Right renal cortex interstitium (tissue), 3 donors: ENCODE measurements at regions not wholly inside any gene's neighbourhood (a gene's known extent, or its start where the extent isn't known, plus 50 kb on each side); places are given as distances from the start of the nearest gene placed in this dataset.
A peak's percentile ranks its signal among the peaks of the same experiment; 100 is the strongest.

Experiments
- DNase-seq, 3 donors: peaks; one replicate each; pipeline ENCODE4 v3.0.0-alpha.2; 2013; ENCODE audit warnings: low read depth in 3 of 3, low spot score in 2 of 3

- DNase-seq, result no peak
These were observed 103.2 kb upstream of the ZNF521 start for GRCh38 chr18:25455159-25455558.

GRCh38 chr18:25454730-25455129, 102.8 kb upstream of the ZNF521 start:
- no peak for DNase-seq

- DNase-seq, result no peak
These were observed 102.3 kb upstream of the ZNF521 start for GRCh38 chr18:25454270-25454659.

GRCh38 chr18:25453556-25454269, 101.7 kb upstream of the ZNF521 start:
- no peak for DNase-seq

- DNase-seq, result no peak
These were observed 99.2 kb upstream of the ZNF521 start for GRCh38 chr18:25451077-25451658.

GRCh38 chr18:25449046-25449445, 97.1 kb upstream of the ZNF521 start:
- DNase-seq, result no peak

GRCh38 chr18:25446972-25447371, 95.0 kb upstream of the ZNF521 start:
- no peak for DNase-seq

GRCh38 chr18:25445430-25445829, 93.5 kb upstream of the ZNF521 start:
- DNase-seq, result no peak

GRCh38 chr18:25443776-25444175, 91.8 kb upstream of the ZNF521 start:
- DNase-seq, result no peak

GRCh38 chr18:25435149-25435782, 83.3 kb upstream of the ZNF521 start:
- no peak for DNase-seq

- DNase-seq, result no peak
These were observed 82.8 kb upstream of the ZNF521 start for GRCh38 chr18:25434745-25435144.

- DNase-seq, result no peak
These were observed 81.6 kb upstream of the ZNF521 start for GRCh38 chr18:25433590-25433989.

- no peak for DNase-seq
These were observed 73.1 kb upstream of the ZNF521 start for GRCh38 chr18:25425024-25425423.

- no peak for DNase-seq
These were observed 71.8 kb upstream of the ZNF521 start for GRCh38 chr18:25423760-25424159.

GRCh38 chr18:25423267-25423666, 71.3 kb upstream of the ZNF521 start:
- no peak for DNase-seq

GRCh38 chr18:25422230-25422629, 70.3 kb upstream of the ZNF521 start:
- DNase-seq, result no peak

GRCh38 chr18:25420077-25420825, 68.3 kb upstream of the ZNF521 start:
- peak; percentile 19 to 31 (median 26) for DNase-seq

GRCh38 chr18:25416374-25416773, 64.4 kb upstream of the ZNF521 start:
- DNase-seq, result no peak

GRCh38 chr18:25409971-25410370, 58.0 kb upstream of the ZNF521 start:
- no peak for DNase-seq

- DNase-seq, result no peak
These were observed 56.3 kb upstream of the ZNF521 start for GRCh38 chr18:25408293-25408692.
